ENCODE measurements at regions not wholly inside any gene's neighbourhood (a gene's known extent, or its start where the extent isn't known, plus 50 kb on each side); places are given as distances from the start of the nearest gene placed in this dataset.

DNA sequence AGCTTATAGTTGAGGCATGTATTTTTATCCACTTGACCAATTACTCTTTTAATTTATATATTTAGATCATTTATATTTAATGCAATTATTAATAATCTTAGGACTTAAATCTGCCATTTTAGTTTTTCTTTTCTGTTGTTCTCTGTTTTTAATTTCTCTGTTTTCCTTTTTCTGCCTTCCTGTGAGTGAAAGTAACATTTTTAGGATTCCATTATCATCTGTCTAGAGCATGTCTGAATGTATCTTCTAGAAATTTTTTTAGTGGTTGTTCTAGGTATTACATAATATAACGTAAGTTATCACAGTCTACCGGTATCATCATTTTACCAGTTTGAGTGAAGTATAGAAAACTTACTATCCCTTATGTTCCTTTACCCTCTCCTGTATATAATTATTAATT, 197.3 kb downstream of the UNC5CL start:
- POLR2A ChIA-PET: no interaction called here
- H4K20me1 ChIP-seq (ENCODE audit: insufficient read depth, low read length): no peaks in the 10 kb centered on the region
- 39% methylated on average over 2 of the region's 2 CpGs for WGBS (ENCODE audit: low lambda C conversion rate)
- no peak for DNase-seq (ENCODE audit: low spot score)
- FAIRE-seq: no peak
- H2AFZ ChIP-seq (ENCODE audit: low read length): no peak overlapping the region
- H3K27ac ChIP-seq (ENCODE audit: extremely low read length, insufficient read depth, low read length): no peak overlapping the region
- ATAC-seq: no peak
- CTCF ChIA-PET (ENCODE audit: low intra/inter-chr PET ratio, low total read pairs): no interaction called here
- TF ChIP-seq, protein P1, sequence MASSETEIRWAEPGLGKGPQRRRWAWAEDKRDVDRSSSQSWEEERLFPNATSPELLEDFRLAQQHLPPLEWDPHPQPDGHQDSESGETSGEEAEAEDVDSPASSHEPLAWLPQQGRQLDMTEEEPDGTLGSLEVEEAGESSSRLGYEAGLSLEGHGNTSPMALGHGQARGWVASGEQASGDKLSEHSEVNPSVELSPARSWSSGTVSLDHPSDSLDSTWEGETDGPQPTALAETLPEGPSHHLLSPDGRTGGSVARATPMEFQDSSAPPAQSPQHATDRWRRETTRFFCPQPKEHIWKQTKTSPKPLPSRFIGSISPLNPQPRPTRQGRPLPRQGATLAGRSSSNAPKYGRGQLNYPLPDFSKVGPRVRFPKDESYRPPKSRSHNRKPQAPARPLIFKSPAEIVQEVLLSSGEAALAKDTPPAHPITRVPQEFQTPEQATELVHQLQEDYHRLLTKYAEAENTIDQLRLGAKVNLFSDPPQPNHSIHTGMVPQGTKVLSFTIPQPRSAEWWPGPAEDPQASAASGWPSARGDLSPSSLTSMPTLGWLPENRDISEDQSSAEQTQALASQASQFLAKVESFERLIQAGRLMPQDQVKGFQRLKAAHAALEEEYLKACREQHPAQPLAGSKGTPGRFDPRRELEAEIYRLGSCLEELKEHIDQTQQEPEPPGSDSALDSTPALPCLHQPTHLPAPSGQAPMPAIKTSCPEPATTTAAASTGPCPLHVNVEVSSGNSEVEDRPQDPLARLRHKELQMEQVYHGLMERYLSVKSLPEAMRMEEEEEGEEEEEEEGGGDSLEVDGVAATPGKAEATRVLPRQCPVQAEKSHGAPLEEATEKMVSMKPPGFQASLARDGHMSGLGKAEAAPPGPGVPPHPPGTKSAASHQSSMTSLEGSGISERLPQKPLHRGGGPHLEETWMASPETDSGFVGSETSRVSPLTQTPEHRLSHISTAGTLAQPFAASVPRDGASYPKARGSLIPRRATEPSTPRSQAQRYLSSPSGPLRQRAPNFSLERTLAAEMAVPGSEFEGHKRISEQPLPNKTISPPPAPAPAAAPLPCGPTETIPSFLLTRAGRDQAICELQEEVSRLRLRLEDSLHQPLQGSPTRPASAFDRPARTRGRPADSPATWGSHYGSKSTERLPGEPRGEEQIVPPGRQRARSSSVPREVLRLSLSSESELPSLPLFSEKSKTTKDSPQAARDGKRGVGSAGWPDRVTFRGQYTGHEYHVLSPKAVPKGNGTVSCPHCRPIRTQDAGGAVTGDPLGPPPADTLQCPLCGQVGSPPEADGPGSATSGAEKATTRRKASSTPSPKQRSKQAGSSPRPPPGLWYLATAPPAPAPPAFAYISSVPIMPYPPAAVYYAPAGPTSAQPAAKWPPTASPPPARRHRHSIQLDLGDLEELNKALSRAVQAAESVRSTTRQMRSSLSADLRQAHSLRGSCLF (CRISPR knock-in tag; IDR thresholded peaks at IDR 0.05; ENCODE audit: borderline replicate concordance): no peak
- TF ChIP-seq SMAD9 (CRISPR knock-in tag; IDR thresholded peaks at IDR 0.05) (no peak), HOXA7 (CRISPR knock-in tag; IDR thresholded peaks at IDR 0.05) (no peak), SUZ12 (IDR thresholded peaks at IDR 0.05; ENCODE audit: low read depth, low read length) (no peak), KDM5A (IDR thresholded peaks at IDR 0.05; ENCODE audit: borderline replicate concordance, low read length) (no peak), PLRG1 (conservative IDR thresholded peaks at IDR 0.05) (no peak), ZNF34 (CRISPR knock-in tag; IDR thresholded peaks at IDR 0.05; ENCODE audit: borderline replicate concordance) (no peak), ZNF431 (CRISPR knock-in tag; IDR thresholded peaks at IDR 0.05; ENCODE audit: borderline replicate concordance, low read depth) (no peak), MAZ (IDR thresholded peaks at IDR 0.05; ENCODE audit: borderline replicate concordance, low read depth, low read length) (no peak), MAZ (CRISPR knock-in tag; IDR thresholded peaks at IDR 0.05; ENCODE audit: low read depth) (no peak), ZNF260 (CRISPR knock-in tag; IDR thresholded peaks at IDR 0.05; ENCODE audit: borderline replicate concordance, low read depth) (no peak)
- TF ChIP-seq, protein P2, sequence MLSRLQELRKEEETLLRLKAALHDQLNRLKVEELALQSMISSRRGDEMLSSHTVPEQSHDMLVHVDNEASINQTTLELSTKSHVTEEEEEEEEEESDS (CRISPR knock-in tag; IDR thresholded peaks at IDR 0.05; ENCODE audit: borderline replicate concordance): no peak
- TF ChIP-seq, protein P3, sequence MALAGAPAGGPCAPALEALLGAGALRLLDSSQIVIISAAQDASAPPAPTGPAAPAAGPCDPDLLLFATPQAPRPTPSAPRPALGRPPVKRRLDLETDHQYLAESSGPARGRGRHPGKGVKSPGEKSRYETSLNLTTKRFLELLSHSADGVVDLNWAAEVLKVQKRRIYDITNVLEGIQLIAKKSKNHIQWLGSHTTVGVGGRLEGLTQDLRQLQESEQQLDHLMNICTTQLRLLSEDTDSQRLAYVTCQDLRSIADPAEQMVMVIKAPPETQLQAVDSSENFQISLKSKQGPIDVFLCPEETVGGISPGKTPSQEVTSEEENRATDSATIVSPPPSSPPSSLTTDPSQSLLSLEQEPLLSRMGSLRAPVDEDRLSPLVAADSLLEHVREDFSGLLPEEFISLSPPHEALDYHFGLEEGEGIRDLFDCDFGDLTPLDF (CRISPR knock-in tag; IDR thresholded peaks at IDR 0.05): no peak
- TF ChIP-seq, protein P4, sequence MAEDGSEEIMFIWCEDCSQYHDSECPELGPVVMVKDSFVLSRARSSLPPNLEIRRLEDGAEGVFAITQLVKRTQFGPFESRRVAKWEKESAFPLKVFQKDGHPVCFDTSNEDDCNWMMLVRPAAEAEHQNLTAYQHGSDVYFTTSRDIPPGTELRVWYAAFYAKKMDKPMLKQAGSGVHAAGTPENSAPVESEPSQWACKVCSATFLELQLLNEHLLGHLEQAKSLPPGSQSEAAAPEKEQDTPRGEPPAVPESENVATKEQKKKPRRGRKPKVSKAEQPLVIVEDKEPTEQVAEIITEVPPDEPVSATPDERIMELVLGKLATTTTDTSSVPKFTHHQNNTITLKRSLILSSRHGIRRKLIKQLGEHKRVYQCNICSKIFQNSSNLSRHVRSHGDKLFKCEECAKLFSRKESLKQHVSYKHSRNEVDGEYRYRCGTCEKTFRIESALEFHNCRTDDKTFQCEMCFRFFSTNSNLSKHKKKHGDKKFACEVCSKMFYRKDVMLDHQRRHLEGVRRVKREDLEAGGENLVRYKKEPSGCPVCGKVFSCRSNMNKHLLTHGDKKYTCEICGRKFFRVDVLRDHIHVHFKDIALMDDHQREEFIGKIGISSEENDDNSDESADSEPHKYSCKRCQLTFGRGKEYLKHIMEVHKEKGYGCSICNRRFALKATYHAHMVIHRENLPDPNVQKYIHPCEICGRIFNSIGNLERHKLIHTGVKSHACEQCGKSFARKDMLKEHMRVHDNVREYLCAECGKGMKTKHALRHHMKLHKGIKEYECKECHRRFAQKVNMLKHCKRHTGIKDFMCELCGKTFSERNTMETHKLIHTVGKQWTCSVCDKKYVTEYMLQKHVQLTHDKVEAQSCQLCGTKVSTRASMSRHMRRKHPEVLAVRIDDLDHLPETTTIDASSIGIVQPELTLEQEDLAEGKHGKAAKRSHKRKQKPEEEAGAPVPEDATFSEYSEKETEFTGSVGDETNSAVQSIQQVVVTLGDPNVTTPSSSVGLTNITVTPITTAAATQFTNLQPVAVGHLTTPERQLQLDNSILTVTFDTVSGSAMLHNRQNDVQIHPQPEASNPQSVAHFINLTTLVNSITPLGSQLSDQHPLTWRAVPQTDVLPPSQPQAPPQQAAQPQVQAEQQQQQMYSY (CRISPR knock-in tag; IDR thresholded peaks at IDR 0.05): no peak
- H3K4me2 ChIP-seq (ENCODE audit: low read depth, low read length): no peak overlapping the region
- H3K79me2 ChIP-seq (ENCODE audit: insufficient read depth, low read length): no peaks in the 10 kb centered on the region
- no peak overlapping the region for H3K4me3 ChIP-seq (replicated peaks in 1 of 3; ENCODE audit: insufficient read depth in 1 of 3, low read depth in 2 of 3, low read length in 3 of 3)
- intact Hi-C loops (cut with micrococcal nuclease; ENCODE audit: unreplicated experiment) (no loop called here), in situ Hi-C loops (cut with HindIII; ENCODE audit: extremely low pct_ligation_motif_present, low pct_unique_long_range_greater_than_20kb) (loop anchor here (25.0 kb wide), 1 partner anchor 854 kb away; no protein-coding TSS in a partner anchor)
- H3K4me1 ChIP-seq (ENCODE audit: insufficient read depth, low read length): no peaks in the 10 kb centered on the region
- H3K9ac ChIP-seq (ENCODE audit: insufficient read depth, low read depth, low read length): no peak overlapping the region
- H3K27me3 ChIP-seq (ENCODE audit: control insufficient read depth in 1 of 2, insufficient read depth in 2 of 2, low read length in 2 of 2): peaks cover 0 to 3% of the 10 kb centered on the region in 2 experiments; a peak in 1 of 5 replicates
- H3K9me3 ChIP-seq (ENCODE audit: low read length): no peaks in the 10 kb centered on the region
- no peaks in the 10 kb centered on the region for H3K36me3 ChIP-seq (replicated peaks in 1 of 2; ENCODE audit: control insufficient read depth in 1 of 2, insufficient read depth in 2 of 2, low read length in 2 of 2)
- no TSS peak for BruUV-seq (replicated peaks)
